Loucy (cell line): ENCODE measurements at regions not wholly inside any gene's neighbourhood (a gene's known extent, or its start where the extent isn't known, plus 50 kb on each side); places are given as distances from the start of the nearest gene placed in this dataset.

Experiments used
- EZH2phosphoT487 ChIP-seq: fragments of 200-600 bp; IDR thresholded peaks from 2 replicates; pipeline ENCODE4 v1.6.1; 2018; ENCODE audit warnings: antibody characterized with exemption, mild to moderate bottlenecking, moderate library complexity, borderline replicate concordance
- TF ChIP-seq, protein P1 (sequence below): fragments of 200-600 bp; sonication (generic); conservative IDR thresholded peaks from 2 replicates; pipeline ENCODE4 v1.5.1; 2014; ENCODE audit warnings: mild to moderate bottlenecking, antibody characterized with exemption, low read length

- TF ChIP-seq, protein P1, sequence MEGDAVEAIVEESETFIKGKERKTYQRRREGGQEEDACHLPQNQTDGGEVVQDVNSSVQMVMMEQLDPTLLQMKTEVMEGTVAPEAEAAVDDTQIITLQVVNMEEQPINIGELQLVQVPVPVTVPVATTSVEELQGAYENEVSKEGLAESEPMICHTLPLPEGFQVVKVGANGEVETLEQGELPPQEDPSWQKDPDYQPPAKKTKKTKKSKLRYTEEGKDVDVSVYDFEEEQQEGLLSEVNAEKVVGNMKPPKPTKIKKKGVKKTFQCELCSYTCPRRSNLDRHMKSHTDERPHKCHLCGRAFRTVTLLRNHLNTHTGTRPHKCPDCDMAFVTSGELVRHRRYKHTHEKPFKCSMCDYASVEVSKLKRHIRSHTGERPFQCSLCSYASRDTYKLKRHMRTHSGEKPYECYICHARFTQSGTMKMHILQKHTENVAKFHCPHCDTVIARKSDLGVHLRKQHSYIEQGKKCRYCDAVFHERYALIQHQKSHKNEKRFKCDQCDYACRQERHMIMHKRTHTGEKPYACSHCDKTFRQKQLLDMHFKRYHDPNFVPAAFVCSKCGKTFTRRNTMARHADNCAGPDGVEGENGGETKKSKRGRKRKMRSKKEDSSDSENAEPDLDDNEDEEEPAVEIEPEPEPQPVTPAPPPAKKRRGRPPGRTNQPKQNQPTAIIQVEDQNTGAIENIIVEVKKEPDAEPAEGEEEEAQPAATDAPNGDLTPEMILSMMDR = no peak
- TF ChIP-seq EZH2phosphoT487 = no peak
Measured at GRCh38 chr4:164221631-164222030, 532.3 kb upstream of the SMIM31 start.
